ENCODE measurements at regions not wholly inside any gene's neighbourhood (a gene's known extent, or its start where the extent isn't known, plus 50 kb on each side); places are given as distances from the start of the nearest gene placed in this dataset.
"Not testable (repeated sequence)": the region's sequence is repeated elsewhere in the genome, so short reads cannot be mapped to it uniquely, and the experiment has no call there.

DNA sequence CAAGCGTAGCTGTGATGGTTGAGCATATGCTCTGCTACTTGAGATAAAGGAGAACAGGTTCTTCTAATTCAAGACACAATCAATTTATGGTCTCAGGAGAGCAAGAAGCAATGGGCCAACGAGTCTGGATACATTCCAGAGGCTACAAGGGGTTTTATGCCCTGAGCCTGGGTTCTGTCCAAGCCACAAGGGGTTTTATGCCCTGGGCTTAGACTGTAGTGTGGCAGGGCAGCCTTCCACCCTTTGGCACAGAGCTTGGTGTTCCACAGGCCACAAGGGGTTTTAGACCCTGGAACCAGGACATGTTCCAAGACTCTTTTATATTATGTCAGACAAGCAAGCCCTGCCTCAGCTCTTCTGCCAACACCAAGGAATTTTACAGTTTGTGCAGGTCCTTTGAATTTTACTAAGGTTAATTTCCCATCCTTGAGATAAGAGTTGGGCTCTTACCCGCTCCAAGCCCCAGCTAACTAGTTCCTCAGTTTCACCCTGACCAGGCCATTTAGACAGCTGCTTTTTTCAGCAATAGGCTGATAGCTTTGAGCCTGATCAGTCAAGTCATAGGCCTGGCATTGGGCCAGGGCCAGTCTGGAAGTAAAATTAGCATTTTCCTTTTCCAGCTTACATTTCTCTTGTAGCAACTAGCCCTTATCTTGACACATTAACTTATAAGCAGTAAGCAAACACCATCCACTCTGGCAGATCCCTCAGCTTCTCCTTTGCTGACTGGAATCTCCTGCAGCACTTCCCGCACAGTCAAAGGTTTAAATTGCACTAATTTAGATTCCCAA, 95.0 kb downstream of the ZNF737 start:
- H3K27ac Mint-ChIP-seq (ENCODE audit: unreplicated experiment): no peak overlapping the region
- H3K27me3 Mint-ChIP-seq (ENCODE audit: low read depth): no peaks in the 10 kb centered on the region

DNA sequence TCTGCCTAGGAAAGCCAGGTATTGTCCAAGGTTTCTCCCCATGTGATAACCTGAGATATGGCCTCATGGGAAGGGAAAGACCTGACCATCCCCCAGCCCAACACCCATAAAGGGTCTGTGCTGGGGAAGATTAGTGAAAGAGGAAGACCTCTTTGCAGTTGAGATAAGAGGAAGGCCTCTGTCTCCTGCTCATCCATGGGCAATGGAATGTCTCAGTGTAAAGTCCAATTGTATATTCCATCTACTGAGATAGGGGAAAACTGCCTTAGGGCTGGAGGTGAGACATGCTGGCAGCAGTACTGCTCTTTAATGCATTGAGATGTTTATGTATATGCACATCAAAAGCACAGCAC, 99.0 kb downstream of the ZNF737 start:
- H3K27ac Mint-ChIP-seq (ENCODE audit: unreplicated experiment); H3K9me3 Mint-ChIP-seq; DNase-seq (ENCODE audit: low read depth, low spot score); H3K27me3 Mint-ChIP-seq (ENCODE audit: low read depth); H3K4me3 Mint-ChIP-seq; H3K36me3 Mint-ChIP-seq (ENCODE audit: low read depth); H3K4me1 Mint-ChIP-seq: not testable (repeated sequence)

More for the DNA sequence above, 95.0 kb downstream of the ZNF737 start:
- peaks cover 3% of the 10 kb centered on the region for H3K9me3 Mint-ChIP-seq
- no peak for DNase-seq (ENCODE audit: low read depth, low spot score)
- TF ChIP-seq, protein P1, sequence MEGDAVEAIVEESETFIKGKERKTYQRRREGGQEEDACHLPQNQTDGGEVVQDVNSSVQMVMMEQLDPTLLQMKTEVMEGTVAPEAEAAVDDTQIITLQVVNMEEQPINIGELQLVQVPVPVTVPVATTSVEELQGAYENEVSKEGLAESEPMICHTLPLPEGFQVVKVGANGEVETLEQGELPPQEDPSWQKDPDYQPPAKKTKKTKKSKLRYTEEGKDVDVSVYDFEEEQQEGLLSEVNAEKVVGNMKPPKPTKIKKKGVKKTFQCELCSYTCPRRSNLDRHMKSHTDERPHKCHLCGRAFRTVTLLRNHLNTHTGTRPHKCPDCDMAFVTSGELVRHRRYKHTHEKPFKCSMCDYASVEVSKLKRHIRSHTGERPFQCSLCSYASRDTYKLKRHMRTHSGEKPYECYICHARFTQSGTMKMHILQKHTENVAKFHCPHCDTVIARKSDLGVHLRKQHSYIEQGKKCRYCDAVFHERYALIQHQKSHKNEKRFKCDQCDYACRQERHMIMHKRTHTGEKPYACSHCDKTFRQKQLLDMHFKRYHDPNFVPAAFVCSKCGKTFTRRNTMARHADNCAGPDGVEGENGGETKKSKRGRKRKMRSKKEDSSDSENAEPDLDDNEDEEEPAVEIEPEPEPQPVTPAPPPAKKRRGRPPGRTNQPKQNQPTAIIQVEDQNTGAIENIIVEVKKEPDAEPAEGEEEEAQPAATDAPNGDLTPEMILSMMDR (conservative IDR thresholded peaks at IDR 0.05): no peak
- H3K4me1 Mint-ChIP-seq: no peaks in the 10 kb centered on the region
- H3K36me3 Mint-ChIP-seq (ENCODE audit: low read depth): no peaks in the 10 kb centered on the region
- no peak overlapping the region for H3K4me3 Mint-ChIP-seq

DNA sequence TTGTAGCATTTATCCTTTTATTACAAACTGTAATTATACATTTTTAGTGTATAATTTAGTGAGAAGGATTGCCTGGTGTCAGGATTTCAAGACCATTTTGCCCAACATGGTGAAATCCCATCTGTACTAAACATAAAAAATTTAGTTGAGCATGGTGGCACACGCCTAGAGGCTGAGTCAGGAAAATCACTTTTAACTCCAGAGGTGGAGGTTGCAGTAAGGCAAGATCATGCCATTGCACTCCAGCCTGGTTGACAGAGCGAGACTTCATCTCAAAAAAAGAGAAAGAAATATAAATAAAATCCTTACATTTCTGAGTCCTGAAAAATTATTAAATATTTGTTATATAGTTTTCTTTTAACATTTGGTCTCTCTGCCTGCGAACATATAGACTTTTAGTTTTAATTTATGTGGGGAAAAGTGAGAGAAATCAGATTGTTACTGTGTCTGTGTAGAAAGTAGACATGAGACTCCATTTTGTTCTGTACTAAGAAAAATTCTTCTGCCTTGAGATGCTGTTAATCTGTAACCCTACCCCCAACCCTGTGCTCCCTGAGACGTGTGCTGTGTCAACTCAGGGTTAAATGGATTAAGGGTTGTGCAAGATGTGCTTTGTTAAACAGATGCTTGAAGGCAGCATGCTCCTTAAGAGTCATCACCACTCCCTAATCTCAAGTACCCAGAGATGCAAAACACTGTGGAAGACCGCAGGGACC, 99.5 kb downstream of the ZNF737 start:
- H3K27ac Mint-ChIP-seq (ENCODE audit: unreplicated experiment); H3K4me1 Mint-ChIP-seq: not testable (repeated sequence)

DNA sequence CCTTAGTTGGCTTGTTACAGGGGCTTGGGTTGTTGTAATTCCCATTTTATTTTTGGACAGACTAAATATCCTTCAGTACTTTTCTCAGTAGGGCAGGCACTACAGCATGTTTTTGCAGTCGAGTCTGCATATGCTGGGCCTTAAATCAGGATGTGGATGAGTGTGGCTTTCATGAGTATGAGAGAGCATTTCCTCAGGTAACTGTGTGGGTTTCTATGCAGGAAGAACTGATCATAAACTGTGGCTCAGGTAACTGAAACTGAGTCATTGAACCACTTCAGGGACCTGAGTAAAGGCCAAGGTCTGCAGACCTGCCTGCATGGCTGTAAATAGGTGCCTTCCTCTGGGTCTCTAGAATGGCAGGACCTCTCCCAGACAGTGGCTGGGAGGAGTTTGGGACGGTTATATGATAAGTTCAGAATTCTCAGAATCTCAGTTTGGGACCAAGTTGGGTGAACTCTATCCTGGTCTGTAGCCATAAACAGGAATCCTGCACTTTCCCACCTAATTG, 112.1 kb downstream of the ZNF737 start:
- Mint-ChIP-seq H3K4me1 (no peaks in the 10 kb centered on the region), H3K4me3 (no peak overlapping the region), H3K9me3 (no peaks in the 10 kb centered on the region), H3K27ac (ENCODE audit: unreplicated experiment) (no peak overlapping the region), H3K27me3 (ENCODE audit: low read depth) (no peaks in the 10 kb centered on the region), H3K36me3 (ENCODE audit: low read depth) (no peaks in the 10 kb centered on the region)
- DNase-seq (ENCODE audit: low read depth, low spot score): no peak
- TF ChIP-seq, protein P1 (conservative IDR thresholded peaks at IDR 0.05): no peak

More for the DNA sequence above, 99.5 kb downstream of the ZNF737 start:
- H3K36me3 Mint-ChIP-seq (ENCODE audit: low read depth); H3K27me3 Mint-ChIP-seq (ENCODE audit: low read depth); H3K4me3 Mint-ChIP-seq; H3K9me3 Mint-ChIP-seq; DNase-seq (ENCODE audit: low read depth, low spot score): not testable (repeated sequence)

DNA sequence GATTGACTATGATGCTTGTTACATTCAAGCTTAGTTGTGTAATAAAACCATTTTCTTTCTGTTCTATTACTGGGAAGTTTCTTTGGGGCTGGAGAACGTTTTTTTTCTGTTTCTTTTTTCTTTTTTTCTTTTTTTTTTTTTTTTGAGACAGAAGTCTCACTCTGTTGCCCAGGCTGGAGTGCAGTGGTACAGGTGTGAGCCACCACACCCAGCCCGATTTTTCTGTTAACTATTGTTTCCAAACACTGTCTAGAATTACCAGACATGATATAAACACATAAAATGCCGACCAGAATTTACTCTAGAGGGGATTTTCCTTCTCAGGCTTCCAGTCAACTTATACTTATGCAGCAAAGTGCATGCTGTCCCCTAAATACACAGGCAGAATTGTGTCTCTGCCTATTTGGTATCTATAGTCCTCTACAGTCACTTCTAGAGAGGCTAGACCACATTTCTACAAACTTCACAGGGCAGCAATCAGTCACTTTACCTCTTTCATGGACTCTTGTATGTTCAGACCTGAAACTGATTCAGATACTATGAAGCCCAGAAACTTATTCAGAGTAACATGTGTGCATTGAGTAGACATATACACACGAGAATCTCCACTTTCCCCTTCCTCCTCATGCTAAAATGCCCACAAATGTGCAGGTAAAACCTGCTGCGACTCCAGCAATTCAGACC, 121.2 kb downstream of the ZNF737 start:
- H3K36me3 Mint-ChIP-seq (ENCODE audit: low read depth): no peaks in the 10 kb centered on the region
- H3K27ac Mint-ChIP-seq (ENCODE audit: unreplicated experiment): no peak overlapping the region
- no peak overlapping the region for H3K4me3 Mint-ChIP-seq
- no peaks in the 10 kb centered on the region for H3K27me3 Mint-ChIP-seq (ENCODE audit: low read depth)
- DNase-seq (ENCODE audit: low read depth, low spot score): no peak
- H3K9me3 Mint-ChIP-seq: no peaks in the 10 kb centered on the region
- TF ChIP-seq, protein P1 (conservative IDR thresholded peaks at IDR 0.05): no peak
- no peaks in the 10 kb centered on the region for H3K4me1 Mint-ChIP-seq

DNA sequence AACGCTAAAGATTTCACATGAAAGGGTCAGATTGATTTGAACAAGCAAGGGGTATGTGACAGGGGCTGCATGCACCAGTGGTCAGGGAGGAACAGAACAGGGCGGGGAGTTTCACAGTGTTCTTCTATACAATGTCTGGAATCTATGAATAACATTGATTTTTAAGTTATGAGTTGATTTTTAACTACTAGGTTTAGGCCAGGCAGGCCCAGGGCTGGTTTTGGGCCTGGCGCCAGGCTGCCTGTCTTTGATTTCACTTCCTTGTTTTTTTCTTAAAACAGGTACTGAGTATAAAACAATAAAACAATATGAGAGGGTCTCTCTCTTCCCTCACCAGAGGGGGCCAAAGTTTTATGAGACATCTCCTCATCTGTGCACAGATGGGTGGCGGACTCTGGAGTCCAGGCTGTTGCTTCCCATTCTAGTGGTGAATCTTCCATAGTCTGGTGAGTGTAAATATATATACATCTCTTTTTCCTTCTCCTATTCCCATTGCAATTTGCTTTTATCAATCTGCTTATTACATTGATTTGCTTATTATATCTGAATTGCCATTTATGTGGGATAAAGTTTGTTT, 133.2 kb downstream of the ZNF737 start:
- H3K4me1 Mint-ChIP-seq; H3K4me3 Mint-ChIP-seq; H3K27me3 Mint-ChIP-seq (ENCODE audit: low read depth); H3K27ac Mint-ChIP-seq (ENCODE audit: unreplicated experiment); H3K9me3 Mint-ChIP-seq; H3K36me3 Mint-ChIP-seq (ENCODE audit: low read depth); DNase-seq (ENCODE audit: low read depth, low spot score): not testable (repeated sequence)
